HG03378 (cell line): ENCODE measurements at regions not wholly inside any gene's neighbourhood (a gene's known extent, or its start where the extent isn't known, plus 50 kb on each side); places are given as distances from the start of the nearest gene placed in this dataset.
"Not testable (repeated sequence)": the region's sequence is repeated elsewhere in the genome, so short reads cannot be mapped to it uniquely, and the experiment has no call there.

Source experiments
- ATAC-seq: cut with Tn5 transposase; IDR thresholded peaks from one replicate; pipeline ENCODE4 v1.9.1; 2021; ENCODE audit warnings: mild to moderate bottlenecking, moderate library complexity; ENCODE audit not compliant: unreplicated experiment

DNA sequence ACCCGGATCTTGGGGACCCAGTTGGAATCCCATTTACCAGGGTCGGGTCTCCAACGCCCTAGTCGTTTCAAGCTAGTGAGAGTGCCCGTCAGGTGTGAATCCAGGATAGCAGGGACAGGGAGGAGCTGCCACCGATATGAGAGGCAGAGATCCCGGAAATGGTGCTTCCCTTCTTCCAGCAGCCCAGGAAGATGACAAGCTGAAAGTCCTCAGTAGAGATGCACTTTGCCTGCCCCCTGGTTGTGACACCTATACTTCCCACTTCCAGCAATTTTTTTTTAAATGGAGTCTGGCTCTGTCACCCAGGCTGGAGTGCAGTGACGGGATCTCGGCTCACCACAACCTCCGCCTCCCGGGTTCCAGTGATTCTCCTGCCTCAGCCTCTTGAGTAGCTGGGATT lies 503.0 kb downstream of the NTRK3 start:
- ATAC-seq = no peak

- no peak for ATAC-seq
Measured at GRCh38 chr15:87752250-87752951, 504.1 kb downstream of the NTRK3 start.

- no peak for ATAC-seq
Measured at GRCh38 chr15:87748483-87748882, 508.1 kb downstream of the NTRK3 start.

DNA sequence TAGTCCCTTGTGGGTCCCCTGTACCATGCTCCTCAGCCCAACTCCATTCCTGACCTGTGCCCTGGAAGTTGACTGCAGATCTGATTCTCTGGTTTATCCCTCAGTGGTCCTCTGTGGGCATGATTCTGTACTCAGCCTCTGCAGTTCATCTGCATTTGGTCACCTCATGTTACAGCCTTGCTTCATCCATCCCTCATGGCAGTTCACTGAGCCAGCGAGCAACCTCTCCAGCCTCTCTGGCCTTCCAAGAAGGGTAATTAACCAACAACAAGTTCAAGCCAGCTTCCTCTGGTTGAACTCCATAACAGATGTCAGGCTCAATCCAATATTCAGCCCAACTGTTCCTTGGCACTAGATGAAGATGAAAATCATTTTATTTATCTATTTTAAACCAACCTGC lies 509.5 kb downstream of the NTRK3 start:
- no peak for ATAC-seq

DNA sequence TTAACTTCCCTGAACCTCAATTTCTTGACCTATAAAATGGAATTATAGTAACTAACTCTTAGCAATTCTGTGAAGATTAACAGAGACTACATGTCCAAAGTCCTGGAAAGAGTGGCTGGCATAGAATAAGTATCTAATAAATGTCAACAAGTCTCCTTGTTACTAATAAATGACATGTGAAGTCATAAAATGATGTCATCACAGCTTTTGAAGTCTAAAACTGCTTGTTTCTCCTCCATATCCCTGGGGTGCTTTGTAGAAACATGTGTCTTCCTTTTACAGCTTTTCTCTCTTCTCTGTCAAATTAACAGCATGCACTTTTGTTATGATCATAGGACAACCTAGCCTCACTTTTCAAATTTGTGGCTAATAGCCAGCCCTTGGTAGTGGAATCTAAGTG lies 510.2 kb downstream of the NTRK3 start:
- no peak for ATAC-seq

DNA sequence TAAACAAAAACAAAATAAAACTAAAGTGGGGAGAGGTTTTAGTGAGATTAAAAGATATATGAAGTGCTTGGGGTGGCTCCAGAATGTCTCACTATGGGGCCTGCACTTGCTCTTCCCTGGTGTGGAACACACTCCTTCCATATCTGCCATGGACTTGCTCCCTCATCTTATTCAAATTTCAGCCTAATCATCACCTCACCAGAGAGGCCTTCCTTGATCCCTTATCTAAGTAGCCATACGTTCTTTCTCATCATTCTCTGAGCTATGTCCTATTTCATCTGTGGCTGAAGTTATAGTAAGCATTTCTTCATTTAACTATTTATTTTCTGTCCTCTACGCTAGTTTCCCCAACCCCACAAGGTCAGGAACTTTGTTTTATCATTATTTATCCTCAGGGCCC lies 511.7 kb downstream of the NTRK3 start:
- no peak for ATAC-seq

DNA sequence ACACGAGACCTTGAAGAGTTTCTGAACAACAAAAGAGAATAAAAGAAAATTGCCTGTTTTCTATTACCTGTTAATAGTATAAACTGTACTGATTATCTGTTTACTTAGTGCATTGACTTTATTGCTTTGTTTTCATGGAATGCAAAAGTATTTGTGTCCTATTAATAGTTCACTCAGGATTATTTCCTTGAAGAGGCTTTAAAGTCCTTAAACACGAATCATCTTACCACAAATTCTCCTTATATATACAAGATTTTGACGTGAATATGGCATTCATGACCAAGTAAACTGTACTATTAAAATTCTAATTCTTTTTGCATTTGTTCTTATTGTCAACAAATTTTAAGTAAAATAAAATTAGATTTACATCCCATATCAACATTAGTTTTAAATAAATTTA lies 513.0 kb downstream of the NTRK3 start:
- no peak for ATAC-seq

GRCh38 chr15:87741350-87741749 lies 515.2 kb downstream of the NTRK3 start:
- ATAC-seq = no peak

- ATAC-seq = no peak
Measured at GRCh38 chr15:87740655-87741344, 515.7 kb downstream of the NTRK3 start.

- ATAC-seq = no peak
Measured at GRCh38 chr15:87739866-87740265, 516.7 kb downstream of the NTRK3 start.

DNA sequence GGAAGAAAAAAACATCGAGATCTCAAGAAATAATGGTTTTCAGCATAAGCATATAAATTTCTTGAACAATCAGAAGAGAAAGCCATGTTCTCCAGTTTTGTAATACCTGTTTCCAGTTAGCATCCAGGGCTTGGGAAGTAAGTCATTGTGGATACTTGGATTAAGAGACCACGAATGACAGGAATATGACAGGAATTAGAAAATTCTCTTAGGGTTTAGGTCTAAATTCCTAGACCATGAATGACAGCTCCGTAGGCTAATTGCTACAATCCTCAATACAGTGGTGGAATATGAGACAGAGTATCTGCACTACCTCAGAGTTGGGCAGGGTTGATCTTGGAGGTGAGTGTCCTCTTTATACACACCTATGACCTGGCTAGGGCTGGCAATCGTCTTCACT lies 517.5 kb downstream of the NTRK3 start:
- ATAC-seq = no peak

DNA sequence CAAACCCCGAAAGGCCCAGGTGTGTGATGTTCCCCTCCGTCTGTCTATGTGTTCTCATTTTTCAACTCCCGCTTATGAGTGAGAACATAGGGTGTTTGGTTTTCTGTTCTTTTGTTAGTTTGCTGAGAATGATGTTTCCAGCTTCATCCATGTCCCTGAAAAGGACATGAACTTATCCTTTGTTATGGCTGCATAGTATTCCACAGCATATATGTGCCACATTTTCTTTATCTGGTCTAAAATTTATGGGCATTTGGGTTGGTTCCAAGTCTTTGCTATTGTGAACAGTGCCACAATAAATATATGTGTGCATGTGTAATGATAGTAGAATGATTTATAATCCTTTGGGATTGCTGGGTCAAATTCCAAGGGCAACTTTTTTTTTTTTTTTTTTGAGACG lies 519.1 kb downstream of the NTRK3 start:
- ATAC-seq = not testable (repeated sequence)

DNA sequence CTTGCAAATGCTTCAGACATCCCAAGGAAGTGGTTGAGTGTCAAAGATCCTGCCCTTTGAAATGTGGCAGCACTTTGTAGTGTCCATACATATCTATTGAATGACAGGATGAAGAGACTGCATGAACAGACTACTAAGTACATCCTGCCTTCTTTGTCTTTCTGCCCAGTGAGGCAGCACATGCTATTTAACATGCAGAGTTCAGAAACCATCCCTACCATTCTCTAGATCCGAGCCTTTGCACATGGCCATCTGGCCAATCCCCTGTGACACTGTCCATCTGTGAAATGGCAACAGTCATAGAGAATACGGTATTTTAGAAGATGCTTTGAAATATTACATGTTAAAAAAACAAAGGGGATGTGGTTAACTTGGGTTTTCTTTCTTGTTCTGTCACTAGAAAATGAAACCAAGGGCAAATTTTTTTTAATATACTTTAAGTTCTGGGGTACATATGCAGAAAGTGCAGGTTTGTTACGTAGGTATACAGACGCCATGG lies 519.6 kb downstream of the NTRK3 start:
- no peak for ATAC-seq

- ATAC-seq = no peak
Measured at GRCh38 chr15:87736401-87736800, 520.1 kb downstream of the NTRK3 start.

GRCh38 chr15:87735522-87735921 lies 521.0 kb downstream of the NTRK3 start:
- no peak for ATAC-seq

GRCh38 chr15:87734571-87735373 lies 521.8 kb downstream of the NTRK3 start:
- ATAC-seq = no peak

DNA sequence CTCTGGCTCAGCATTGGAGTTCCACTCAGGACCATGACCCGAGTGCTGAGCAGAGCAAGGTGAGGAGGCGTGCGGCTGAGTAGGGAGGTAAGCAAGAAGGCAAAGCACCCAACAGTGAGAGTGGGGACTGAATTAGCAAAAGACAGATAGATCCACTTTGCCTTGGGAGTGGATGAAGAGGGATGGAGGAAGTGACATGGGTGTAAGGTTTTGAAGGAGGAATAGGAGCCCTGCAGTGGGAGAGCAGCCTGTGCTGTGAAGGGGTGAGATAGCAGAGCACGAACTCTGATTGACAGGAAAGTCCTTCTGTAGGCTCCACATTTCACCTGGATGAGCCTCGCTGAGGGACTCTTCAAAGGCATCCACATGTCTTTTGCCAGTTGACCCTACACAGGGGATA lies 522.6 kb downstream of the NTRK3 start:
- no peak for ATAC-seq

DNA sequence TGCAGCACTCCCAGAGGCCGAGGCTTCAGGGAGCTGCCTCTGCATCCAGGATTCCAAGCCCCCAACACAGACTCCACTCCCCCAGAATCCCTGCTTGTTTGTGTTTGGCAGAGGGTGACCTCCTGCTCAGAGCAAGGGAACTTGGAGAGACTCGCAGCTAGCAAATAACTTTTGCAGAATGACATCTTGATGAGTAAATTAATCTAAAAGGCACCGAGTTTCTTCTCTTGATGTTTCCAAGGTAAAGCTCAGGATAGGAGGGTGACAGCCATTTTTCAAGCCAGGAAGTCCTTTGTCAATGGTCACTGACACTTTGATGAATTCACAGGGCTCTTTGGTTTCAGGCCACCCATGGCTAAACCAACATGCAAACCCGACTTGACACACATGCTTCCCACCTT lies 523.0 kb downstream of the NTRK3 start:
- no peak for ATAC-seq

DNA sequence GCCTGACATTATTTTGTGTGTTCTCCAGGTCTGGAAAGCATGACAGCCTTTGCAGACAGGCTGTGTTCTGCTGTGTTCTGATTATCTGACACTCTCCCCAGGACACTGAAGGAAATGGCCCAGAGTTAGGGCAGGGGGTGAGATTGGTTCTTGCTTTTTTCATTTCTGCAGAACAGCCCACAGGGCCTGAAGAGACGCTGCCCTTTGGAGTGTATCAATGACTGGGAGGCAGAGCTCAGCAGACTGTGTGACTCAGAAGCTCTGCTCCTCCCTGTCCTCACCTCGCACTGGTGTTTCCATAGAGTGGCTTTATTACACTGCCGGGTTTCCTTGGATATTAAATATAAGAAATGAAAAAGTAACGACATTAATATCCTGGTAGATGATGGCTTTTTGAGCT lies 523.6 kb downstream of the NTRK3 start:
- no peak for ATAC-seq

- no peak for ATAC-seq
Measured at GRCh38 chr15:87731630-87732029, 524.9 kb downstream of the NTRK3 start.

- no peak for ATAC-seq
Measured at GRCh38 chr15:87730706-87731105, 525.8 kb downstream of the NTRK3 start.

DNA sequence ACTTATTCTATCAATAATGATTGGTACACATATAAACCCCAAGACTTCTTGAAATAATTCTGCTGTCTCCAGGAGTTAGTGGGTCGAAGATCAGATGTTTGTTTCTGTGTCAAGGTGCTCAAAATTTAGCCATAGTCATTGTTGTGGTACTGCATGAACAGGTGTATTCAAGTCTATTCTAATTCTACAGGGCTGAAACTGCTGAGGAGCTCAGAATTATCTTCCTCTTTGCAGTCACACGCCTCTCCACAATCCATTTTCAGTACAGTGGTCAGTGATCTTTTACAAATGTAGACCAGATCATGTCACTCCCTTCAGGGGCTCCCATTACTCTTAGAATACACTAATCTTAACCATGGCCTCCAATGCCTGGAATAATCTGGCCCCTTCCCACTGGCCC lies 527.5 kb downstream of the NTRK3 start:
- ATAC-seq = no peak
